Chondrocyte (in vitro differentiated cells): ENCODE measurements at regions not wholly inside any gene's neighbourhood (a gene's known extent, or its start where the extent isn't known, plus 50 kb on each side); places are given as distances from the start of the nearest gene placed in this dataset.

Experiments
- DNase-seq: peaks from one replicate; pipeline ENCODE4 v3.0.0; 2021; ENCODE audit warnings: mixed read lengths, low spot score
- H3K27ac Mint-ChIP-seq: one replicate; pipeline ENCODE4 v1.8.0; 2021; ENCODE audit warnings: mild to moderate bottlenecking, moderate library complexity, mixed read lengths; ENCODE audit not compliant: unreplicated experiment
- H3K27me3 Mint-ChIP-seq: 2 replicates; pipeline ENCODE4 v1.8.0; 2021; ENCODE audit warnings: low read depth, mixed read lengths
- H3K36me3 Mint-ChIP-seq: 2 replicates; pipeline ENCODE4 v1.8.0; 2021; ENCODE audit warnings: low read depth, mixed read lengths
- H3K4me1 Mint-ChIP-seq: 2 replicates; pipeline ENCODE4 v1.8.0; 2021; ENCODE audit warnings: low read depth, mild to moderate bottlenecking, mixed read lengths
- H3K4me3 Mint-ChIP-seq: one replicate; pipeline ENCODE4 v1.8.0; 2021; ENCODE audit warnings: mild to moderate bottlenecking, moderate library complexity, mixed read lengths; ENCODE audit not compliant: unreplicated experiment
- H3K9me3 Mint-ChIP-seq: 2 replicates; pipeline ENCODE4 v1.8.0; 2021; ENCODE audit warnings: low read depth, mixed read lengths
- TF ChIP-seq, protein P1 (sequence below): fragments of 200-600 bp; sonication (generic); IDR thresholded peaks from 2 replicates; pipeline ENCODE4 v1.5.0; 2021; ENCODE audit warnings: antibody characterized with exemption, mild to moderate bottlenecking, moderate library complexity

GRCh38 chr4:151865312-151865711, 104.5 kb upstream of the GATB start:
- peaks cover 18% of the 10 kb centered on the region for H3K27me3 Mint-ChIP-seq
- no peak overlapping the region for H3K27ac Mint-ChIP-seq
- TF ChIP-seq, protein P1, sequence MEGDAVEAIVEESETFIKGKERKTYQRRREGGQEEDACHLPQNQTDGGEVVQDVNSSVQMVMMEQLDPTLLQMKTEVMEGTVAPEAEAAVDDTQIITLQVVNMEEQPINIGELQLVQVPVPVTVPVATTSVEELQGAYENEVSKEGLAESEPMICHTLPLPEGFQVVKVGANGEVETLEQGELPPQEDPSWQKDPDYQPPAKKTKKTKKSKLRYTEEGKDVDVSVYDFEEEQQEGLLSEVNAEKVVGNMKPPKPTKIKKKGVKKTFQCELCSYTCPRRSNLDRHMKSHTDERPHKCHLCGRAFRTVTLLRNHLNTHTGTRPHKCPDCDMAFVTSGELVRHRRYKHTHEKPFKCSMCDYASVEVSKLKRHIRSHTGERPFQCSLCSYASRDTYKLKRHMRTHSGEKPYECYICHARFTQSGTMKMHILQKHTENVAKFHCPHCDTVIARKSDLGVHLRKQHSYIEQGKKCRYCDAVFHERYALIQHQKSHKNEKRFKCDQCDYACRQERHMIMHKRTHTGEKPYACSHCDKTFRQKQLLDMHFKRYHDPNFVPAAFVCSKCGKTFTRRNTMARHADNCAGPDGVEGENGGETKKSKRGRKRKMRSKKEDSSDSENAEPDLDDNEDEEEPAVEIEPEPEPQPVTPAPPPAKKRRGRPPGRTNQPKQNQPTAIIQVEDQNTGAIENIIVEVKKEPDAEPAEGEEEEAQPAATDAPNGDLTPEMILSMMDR = no peak
- H3K9me3 Mint-ChIP-seq = peaks cover 12% of the 10 kb centered on the region
- H3K4me3 Mint-ChIP-seq = no peak overlapping the region
- DNase-seq = no peak
- H3K4me1 Mint-ChIP-seq = no peaks in the 10 kb centered on the region
- H3K36me3 Mint-ChIP-seq = peaks cover 3% of the 10 kb centered on the region

DNA sequence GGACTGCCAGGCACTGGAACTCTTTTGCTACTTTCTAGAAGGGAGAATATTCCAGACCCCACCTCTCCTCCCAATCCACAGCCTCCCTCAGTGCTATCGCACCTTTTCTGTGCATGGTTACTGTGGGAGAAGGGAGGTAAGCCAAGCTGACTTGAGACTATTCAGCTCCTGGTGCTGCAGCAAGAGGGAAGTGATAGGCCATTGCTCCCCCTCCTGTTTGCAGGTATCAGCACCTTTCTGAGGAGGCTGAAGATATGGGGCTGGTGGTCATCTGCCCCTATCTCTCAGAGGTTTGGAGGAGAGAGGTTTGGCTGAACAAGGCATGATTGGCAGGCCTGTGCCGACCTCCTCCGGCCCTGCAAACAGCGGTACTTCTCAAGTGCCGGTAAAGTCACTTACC, 103.3 kb upstream of the GATB start:
- TF ChIP-seq, protein P1 = no peak
- H3K4me3 Mint-ChIP-seq = no peak overlapping the region

DNA sequence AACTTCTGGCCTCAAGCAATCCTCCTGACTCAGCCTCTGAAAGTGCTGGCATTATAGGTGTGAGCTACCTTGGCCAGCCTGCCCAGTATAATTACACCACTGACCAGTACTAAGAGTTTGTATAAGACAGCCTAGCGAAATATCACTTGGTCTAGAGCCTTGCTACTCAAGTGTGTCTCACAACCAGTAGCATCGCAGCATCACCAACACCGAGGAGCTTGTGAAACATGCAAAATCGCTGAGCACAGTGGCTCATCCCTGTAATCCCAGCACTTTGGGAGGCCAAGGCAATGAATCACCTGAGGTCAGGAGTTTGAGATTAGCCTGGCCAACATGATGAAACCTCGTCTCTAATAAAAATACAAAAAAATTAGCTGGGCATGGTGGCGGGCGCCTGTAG, 102.0 kb upstream of the GATB start:
- H3K27me3 Mint-ChIP-seq = peaks cover 36% of the 10 kb centered on the region
- peaks cover under 1% of the 10 kb centered on the region for H3K36me3 Mint-ChIP-seq
- no peak overlapping the region for H3K27ac Mint-ChIP-seq
- H3K4me1 Mint-ChIP-seq = no peaks in the 10 kb centered on the region
- H3K9me3 Mint-ChIP-seq = peaks cover 6% of the 10 kb centered on the region
- DNase-seq = no peak
- TF ChIP-seq, protein P1 = no peak
- H3K4me3 Mint-ChIP-seq = no peak overlapping the region

More for the DNA sequence above, 103.3 kb upstream of the GATB start:
- Mint-ChIP-seq H3K27me3 (peaks cover 25% of the 10 kb centered on the region), H3K27ac (no peak overlapping the region), H3K36me3 (peaks cover 3% of the 10 kb centered on the region), H3K9me3 (peaks cover 12% of the 10 kb centered on the region), H3K4me1 (no peaks in the 10 kb centered on the region)
- no peak for DNase-seq

DNA sequence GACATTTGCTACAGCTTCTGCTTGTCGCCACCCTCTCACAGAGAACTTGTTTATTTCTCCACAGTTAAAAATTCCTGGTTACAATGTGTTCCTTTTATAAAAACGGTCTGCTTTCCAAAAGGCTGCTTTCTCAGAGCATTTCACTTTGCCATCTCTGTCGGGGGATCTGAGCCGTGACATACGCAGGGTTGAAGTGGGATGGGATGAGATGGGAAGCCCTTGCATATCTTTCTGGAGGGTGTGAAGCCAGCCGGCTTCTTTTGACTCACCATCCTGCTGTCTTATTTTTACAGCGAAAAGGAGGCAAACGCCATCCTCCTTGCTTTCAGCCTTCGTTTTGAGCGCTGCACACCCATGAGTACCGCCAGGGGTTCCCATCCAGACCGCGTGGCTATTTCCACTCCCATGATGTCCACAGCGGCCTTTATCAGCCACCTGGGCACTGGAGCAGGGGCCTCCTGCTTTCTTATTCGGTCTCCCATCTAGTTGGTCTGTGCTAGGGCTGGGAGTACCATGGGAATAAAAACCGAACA, 99.8 kb upstream of the GATB start:
- DNase-seq = no peak
- TF ChIP-seq, protein P1 = no peak
- no peaks in the 10 kb centered on the region for H3K9me3 Mint-ChIP-seq
- no peaks in the 10 kb centered on the region for H3K4me1 Mint-ChIP-seq
- no peak overlapping the region for H3K4me3 Mint-ChIP-seq
- no peak overlapping the region for H3K27ac Mint-ChIP-seq
- no peaks in the 10 kb centered on the region for H3K36me3 Mint-ChIP-seq
- H3K27me3 Mint-ChIP-seq = peaks cover 46% of the 10 kb centered on the region

DNA sequence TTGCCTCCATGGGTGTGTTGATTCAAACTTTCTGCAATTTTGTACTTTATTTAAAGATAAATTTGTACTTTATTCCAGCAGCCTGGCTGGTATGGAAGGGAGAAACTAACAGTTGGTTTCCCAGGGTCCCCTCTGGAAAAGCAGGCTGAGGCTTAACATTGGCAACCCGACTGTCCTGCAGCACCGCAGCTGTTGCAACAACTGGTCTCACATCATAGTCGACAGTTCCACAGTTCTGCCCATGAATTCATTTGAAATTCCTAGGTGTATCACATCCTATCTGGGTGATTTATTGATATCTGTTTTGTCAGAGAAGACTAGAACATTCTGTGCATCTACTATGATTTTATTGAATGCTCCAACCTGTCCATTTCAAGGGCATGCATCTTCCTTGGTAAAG, 98.8 kb upstream of the GATB start:
- TF ChIP-seq, protein P1 = no peak
- no peak for DNase-seq
- no peaks in the 10 kb centered on the region for H3K4me1 Mint-ChIP-seq
- H3K27ac Mint-ChIP-seq = no peak overlapping the region
- no peaks in the 10 kb centered on the region for H3K9me3 Mint-ChIP-seq
- H3K4me3 Mint-ChIP-seq = no peak overlapping the region
- H3K27me3 Mint-ChIP-seq = peaks cover 37% of the 10 kb centered on the region
- H3K36me3 Mint-ChIP-seq = no peaks in the 10 kb centered on the region
